PC-3 (cell line): ENCODE measurements at regions not wholly inside any gene's neighbourhood (a gene's known extent, or its start where the extent isn't known, plus 50 kb on each side); places are given as distances from the start of the nearest gene placed in this dataset.

ENCODE experiments used
- ATAC-seq: fragments of 200-7000 bp; cut with Tn5 transposase; 2 replicates; pipeline ENCODE4 v1.9.1; 2020; ENCODE audit warnings: mild to moderate bottlenecking, moderate library complexity
- BruUV-seq: library from RNA; stranded (reverse); fragments of 400-500 nt; replicated peaks from 2 replicates; lab custom pipeline; 2021; lab: Mats Ljungman, UMichigan
- CTCF ChIA-PET: fragments of 300-600 bp; sonication (Branson Sonifier 250); formaldehyde crosslinking; loops from one replicate; lab custom pipeline; 2022; ENCODE audit warnings: antibody characterized with exemption; lab: Charles Lee
- POLR2A ChIA-PET: fragments of 300-600 bp; sonication (Branson Sonifier 250); formaldehyde crosslinking; loops from one replicate; lab custom pipeline; 2022; ENCODE audit warnings: antibody characterized with exemption; ENCODE audit not compliant: unreplicated experiment; lab: Charles Lee
- DNase-seq: peaks from one replicate; pipeline ENCODE4 v3.0.0-alpha.2; 2015
- H2AFZ ChIP-seq: fragments of 300-600 bp; sonication (generic); 2 replicates; pipeline ENCODE4 v1.6.0; 2016; ENCODE audit warnings: antibody characterized with exemption, low read length
- H3F3A ChIP-seq: fragments of 300-600 bp; sonication (generic); one replicate; pipeline ENCODE4 v1.6.0; 2017; ENCODE audit warnings: antibody characterized with exemption, low read length, control low read depth, mild to moderate bottlenecking; ENCODE audit not compliant: unreplicated experiment
- H3K27ac ChIP-seq: fragments of 300-600 bp; sonication (generic); 2 replicates; pipeline ENCODE4 v1.5.1; 2016; ENCODE audit warnings: mild to moderate bottlenecking, low read length
- H3K27me3 ChIP-seq: fragments of 300-600 bp; sonication (generic); 2 replicates; pipeline ENCODE4 v1.6.1; 2016; ENCODE audit warnings: low read length, mixed read lengths
- H3K36me3 ChIP-seq: fragments of 300-600 bp; sonication (generic); 2 replicates; pipeline ENCODE4 v1.6.1; 2016; ENCODE audit warnings: low read depth, mixed run types, low read length, mixed read lengths
- H3K4me1 ChIP-seq: fragments of 300-600 bp; sonication (generic); 2 replicates; pipeline ENCODE4 v1.5.1; 2016; ENCODE audit warnings: low read length; ENCODE audit not compliant: insufficient read depth
- H3K4me2 ChIP-seq: fragments of 300-600 bp; sonication (generic); 2 replicates; pipeline ENCODE4 v1.6.0; 2016; ENCODE audit warnings: low read length
- H3K4me3 ChIP-seq: fragments of 300-600 bp; sonication (generic); 2 replicates; pipeline ENCODE4 v1.5.1; 2016; ENCODE audit warnings: mild to moderate bottlenecking, low read length, mixed read lengths
- H3K79me2 ChIP-seq: fragments of 300-600 bp; sonication (generic); 2 replicates; pipeline ENCODE4 v1.6.1; 2017; ENCODE audit warnings: low read length, mixed read lengths
- H3K9ac ChIP-seq: fragments of 300-600 bp; sonication (generic); 2 replicates; pipeline ENCODE4 v1.6.0; 2016; ENCODE audit warnings: mild to moderate bottlenecking, low read length
- H3K9me2 ChIP-seq: fragments of 300-600 bp; sonication (generic); replicated peaks from 2 replicates; pipeline ENCODE4 v1.6.1; 2016; ENCODE audit warnings: mixed run types, low read length, mixed read lengths
- H3K9me3 ChIP-seq: fragments of 300-600 bp; sonication (generic); 2 replicates; pipeline ENCODE4 v1.6.1; 2016; ENCODE audit warnings: low read length, mixed read lengths
- H4K20me1 ChIP-seq: fragments of 300-600 bp; sonication (generic); 2 replicates; pipeline ENCODE4 v1.6.1; 2016; ENCODE audit warnings: low read length, mixed read lengths
- EZH2 ChIP-seq: fragments of 300-600 bp; sonication (generic); IDR thresholded peaks from one replicate; pipeline ENCODE4 v1.6.1; 2017; ENCODE audit warnings: antibody characterized with exemption, mild to moderate bottlenecking, low read length; ENCODE audit not compliant: unreplicated experiment
- EZH2phosphoT487 ChIP-seq: fragments of 300-600 bp; sonication (generic); IDR thresholded peaks from 2 replicates; pipeline ENCODE4 v1.6.1; 2018; ENCODE audit warnings: mild to moderate bottlenecking, antibody characterized with exemption, low read length, borderline replicate concordance
- intact Hi-C: fragments of 100-400 bp; cut with micrococcal nuclease; formaldehyde crosslinking; loops from 2 replicates; pipeline ENCODE4 v1.9.0; 2023
- TF ChIP-seq, protein P1 (sequence below): fragments of 300-600 bp; sonication (generic); conservative IDR thresholded peaks from 2 replicates; pipeline ENCODE4 v1.5.1; 2017; ENCODE audit warnings: antibody characterized with exemption, low read depth, mild to moderate bottlenecking, low read length

DNA sequence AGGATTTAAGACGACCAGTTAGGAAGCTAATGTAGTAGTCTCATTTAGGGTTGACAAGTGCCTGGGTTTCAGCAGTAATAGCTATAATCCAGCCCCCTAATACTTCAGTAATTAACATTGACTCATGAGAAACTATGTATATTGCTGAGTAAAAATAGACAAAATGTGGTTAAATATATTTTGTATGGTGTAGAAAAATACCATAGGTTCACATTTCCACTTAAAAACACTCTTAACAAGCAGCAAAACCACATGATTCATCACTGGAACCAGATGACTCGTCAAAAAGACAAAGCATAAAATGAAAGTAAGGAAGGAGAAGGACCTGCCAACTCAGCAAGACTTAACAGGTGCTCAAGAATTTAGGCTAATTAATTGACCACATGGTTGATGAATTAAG, 288.9 kb downstream of the EFHB start:
- Histone ChIP-seq H3K9ac (no peak overlapping the region), H3K9me2 (no peaks in the 10 kb centered on the region), H3K9me3 (no peaks in the 10 kb centered on the region), H3K27me3 (no peaks in the 10 kb centered on the region), H3K4me3 (no peak overlapping the region), H3K4me2 (no peak overlapping the region), H3K27ac (no peak overlapping the region), H2AFZ (no peak overlapping the region), H3K36me3 (no peaks in the 10 kb centered on the region), H4K20me1 (no peaks in the 10 kb centered on the region), H3F3A (no peaks in the 10 kb centered on the region), H3K79me2 (no peaks in the 10 kb centered on the region), H3K4me1 (no peaks in the 10 kb centered on the region)
- TF ChIP-seq EZH2phosphoT487 (no peak), EZH2 (no peak)
- TF ChIP-seq, protein P1, sequence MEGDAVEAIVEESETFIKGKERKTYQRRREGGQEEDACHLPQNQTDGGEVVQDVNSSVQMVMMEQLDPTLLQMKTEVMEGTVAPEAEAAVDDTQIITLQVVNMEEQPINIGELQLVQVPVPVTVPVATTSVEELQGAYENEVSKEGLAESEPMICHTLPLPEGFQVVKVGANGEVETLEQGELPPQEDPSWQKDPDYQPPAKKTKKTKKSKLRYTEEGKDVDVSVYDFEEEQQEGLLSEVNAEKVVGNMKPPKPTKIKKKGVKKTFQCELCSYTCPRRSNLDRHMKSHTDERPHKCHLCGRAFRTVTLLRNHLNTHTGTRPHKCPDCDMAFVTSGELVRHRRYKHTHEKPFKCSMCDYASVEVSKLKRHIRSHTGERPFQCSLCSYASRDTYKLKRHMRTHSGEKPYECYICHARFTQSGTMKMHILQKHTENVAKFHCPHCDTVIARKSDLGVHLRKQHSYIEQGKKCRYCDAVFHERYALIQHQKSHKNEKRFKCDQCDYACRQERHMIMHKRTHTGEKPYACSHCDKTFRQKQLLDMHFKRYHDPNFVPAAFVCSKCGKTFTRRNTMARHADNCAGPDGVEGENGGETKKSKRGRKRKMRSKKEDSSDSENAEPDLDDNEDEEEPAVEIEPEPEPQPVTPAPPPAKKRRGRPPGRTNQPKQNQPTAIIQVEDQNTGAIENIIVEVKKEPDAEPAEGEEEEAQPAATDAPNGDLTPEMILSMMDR, result no peak
- DNase-seq (no peak), ATAC-seq (no peak)
- intact Hi-C loops, result no loop called here
- no TSS peak for BruUV-seq
- CTCF ChIA-PET, result no interaction called here
- POLR2A ChIA-PET, result no interaction called here

- H2AFZ ChIP-seq, result no peak overlapping the region
- no peak overlapping the region for H3K9ac ChIP-seq
- H3K4me3 ChIP-seq, result no peak overlapping the region
- no peak for DNase-seq
- no peak overlapping the region for H3K4me2 ChIP-seq
- no peaks in the 10 kb centered on the region for H3K4me1 ChIP-seq
- H3K27ac ChIP-seq, result no peak overlapping the region
- intact Hi-C loops, result no loop called here
- H3F3A ChIP-seq, result no peaks in the 10 kb centered on the region
- no peaks in the 10 kb centered on the region for H3K79me2 ChIP-seq
- no TSS peak for BruUV-seq
- no peaks in the 10 kb centered on the region for H3K9me3 ChIP-seq
- CTCF ChIA-PET, result no interaction called here
- no peaks in the 10 kb centered on the region for H4K20me1 ChIP-seq
- H3K36me3 ChIP-seq, result no peaks in the 10 kb centered on the region
- no peaks in the 10 kb centered on the region for H3K9me2 ChIP-seq
- TF ChIP-seq, protein P1, result no peak
- TF ChIP-seq EZH2 (no peak), EZH2phosphoT487 (no peak)
- no peak for ATAC-seq
- POLR2A ChIA-PET, result no interaction called here
- H3K27me3 ChIP-seq, result no peaks in the 10 kb centered on the region
Measured at GRCh38 chr3:19644405-19644804, 289.6 kb downstream of the EFHB start.

- POLR2A ChIA-PET, result no interaction called here
- no peaks in the 10 kb centered on the region for H3K9me2 ChIP-seq
- no peak overlapping the region for H3K4me3 ChIP-seq
- intact Hi-C loops, result no loop called here
- H3K27me3 ChIP-seq, result no peaks in the 10 kb centered on the region
- H3K9me3 ChIP-seq, result no peaks in the 10 kb centered on the region
- H3K4me1 ChIP-seq, result no peaks in the 10 kb centered on the region
- H3K27ac ChIP-seq, result no peak overlapping the region
- TF ChIP-seq EZH2phosphoT487, result no peak
- TF ChIP-seq, protein P1, result no peak
- no peak for TF ChIP-seq EZH2
- no peaks in the 10 kb centered on the region for H4K20me1 ChIP-seq
- CTCF ChIA-PET, result no interaction called here
- BruUV-seq, result no TSS peak
- H3K79me2 ChIP-seq, result no peaks in the 10 kb centered on the region
- H3K4me2 ChIP-seq, result no peak overlapping the region
- H3F3A ChIP-seq, result no peaks in the 10 kb centered on the region
- H3K36me3 ChIP-seq, result no peaks in the 10 kb centered on the region
- DNase-seq (no peak), ATAC-seq (no peak)
- H2AFZ ChIP-seq, result no peak overlapping the region
- H3K9ac ChIP-seq, result no peak overlapping the region
Measured at GRCh38 chr3:19641408-19641807, 292.6 kb downstream of the EFHB start.
